Body of pancreas (tissue), 4 donors: ENCODE measurements at regions not wholly inside any gene's neighbourhood (a gene's known extent, or its start where the extent isn't known, plus 50 kb on each side); places are given as distances from the start of the nearest gene placed in this dataset.

Experiments
- ATAC-seq: fragments of 150-250 bp; one replicate; pipeline ENCODE4 v1.9.1; 2016
- DNase-seq, 4 donors: peaks; one replicate each; pipeline ENCODE4 v3.0.0-alpha.2; 2019
- H3K27ac ChIP-seq, 4 donors: fragments of 200-600 bp; sonication (generic); 1 replicate in 3 of 4; 2 replicates in 1 of 4; pipeline versions ENCODE4 v1.5.1 to v1.6.1; 2016 to 2019; ENCODE audit warnings: mild to moderate bottlenecking in 1 of 4, mixed read lengths in 1 of 4, moderate library complexity in 1 of 4
- H3K27me3 ChIP-seq, 2 donors: fragments of 200-600 bp; sonication (generic); one replicate each; pipeline ENCODE4 v1.6.0; 2016; ENCODE audit warnings: mild to moderate bottlenecking in 1 of 2
- H3K36me3 ChIP-seq, 2 donors: fragments of 200-600 bp; sonication (generic); replicated peaks in 1 of 2; 2 replicates each; pipeline ENCODE4 v1.5.1; 2016; ENCODE audit warnings: low read depth in 2 of 2; ENCODE audit not compliant: insufficient read depth in 1 of 2
- H3K4me1 ChIP-seq: fragments of 200-600 bp; sonication (generic); one replicate; pipeline ENCODE4 v1.6.0; 2016
- H3K4me3 ChIP-seq, 2 donors: fragments of 200-600 bp; sonication (generic); 1 replicate in 1 of 2; 2 replicates in 1 of 2; pipeline ENCODE4 v1.5.1; 2016 to 2019
- H3K9me3 ChIP-seq, 3 donors: fragments of 200-600 bp; sonication (generic); 1 replicate in 2 of 3; 2 replicates in 1 of 3; pipeline ENCODE4 v1.5.1; 2016
- CTCF ChIP-seq, 7 experiments: fragments of 450-650 bp in 4 of 7; fragments of 200-600 bp in 3 of 7; sonication (generic) in 3 of 7; IDR thresholded peaks; one replicate each; pipeline ENCODE4 v1.5.1; 2016 to 2019; ENCODE audit warnings: antibody characterized with exemption in 7 of 7
- POLR2A ChIP-seq, 3 donors: fragments of 450-650 bp; IDR thresholded peaks; one replicate each; pipeline ENCODE4 v1.6.1; 2016; ENCODE audit warnings: antibody characterized with exemption in 3 of 3, mild to moderate bottlenecking in 2 of 3
- WGBS, 2 donors: methylation state at CpG; one replicate each; pipeline ENCODE4 v1.1.5; 2017; 5-methylcytosine and 5-hydroxymethylcytosine counted together
- intact Hi-C: fragments of 100-400 bp; cut with DNase I; formaldehyde crosslinking; loops from one replicate; pipeline ENCODE4 v1.15.1; 2023

- no peak for ATAC-seq
- no peaks in the 10 kb centered on the region for H3K27me3 ChIP-seq
- H3K27ac ChIP-seq: no peak overlapping the region
- DNase-seq: no peak
- no peak for TF ChIP-seq CTCF (IDR thresholded peaks at IDR 0.05)
- no peak for TF ChIP-seq POLR2A (IDR thresholded peaks at IDR 0.05)
- no peaks in the 10 kb centered on the region for H3K36me3 ChIP-seq
- H3K9me3 ChIP-seq: no peaks in the 10 kb centered on the region
- intact Hi-C loops: no loop called here
- no peaks in the 10 kb centered on the region for H3K4me1 ChIP-seq
- H3K4me3 ChIP-seq: no peak overlapping the region
Observed at GRCh38 chr5:93300945-93301344, 280.1 kb downstream of the NR2F1-AS1 start.

- Histone ChIP-seq H3K4me3 (no peak overlapping the region), H3K27me3 (no peaks in the 10 kb centered on the region), H3K36me3 (no peaks in the 10 kb centered on the region), H3K4me1 (no peaks in the 10 kb centered on the region), H3K9me3 (no peaks in the 10 kb centered on the region), H3K27ac (no peak overlapping the region)
- ATAC-seq: no peak
- intact Hi-C loops: no loop called here
- WGBS, 2 donors: 59 to 60% methylated on average over 8 of the region's 8 CpGs
- DNase-seq: no peak
- TF ChIP-seq CTCF (IDR thresholded peaks at IDR 0.05) (no peak), POLR2A (IDR thresholded peaks at IDR 0.05) (no peak)
Observed at GRCh38 chr5:93300309-93300923, 280.6 kb downstream of the NR2F1-AS1 start.

- DNase-seq (no peak), ATAC-seq (no peak)
- Histone ChIP-seq H3K27ac (no peak overlapping the region), H3K4me3 (no peak overlapping the region), H3K4me1 (no peaks in the 10 kb centered on the region), H3K27me3 (no peaks in the 10 kb centered on the region), H3K9me3 (no peaks in the 10 kb centered on the region), H3K36me3 (no peaks in the 10 kb centered on the region)
- TF ChIP-seq CTCF (IDR thresholded peaks at IDR 0.05): no peak
- TF ChIP-seq POLR2A (IDR thresholded peaks at IDR 0.05): no peak
- 52 to 61% methylated on average over 6 of the region's 6 CpGs for WGBS, 2 donors
- intact Hi-C loops: no loop called here
Observed at GRCh38 chr5:93299681-93300308, 281.2 kb downstream of the NR2F1-AS1 start.

GRCh38 chr5:93297116-93297515 lies 283.9 kb downstream of the NR2F1-AS1 start:
- WGBS, 2 donors: 57 to 74% methylated on average over 2 of the region's 2 CpGs
- Histone ChIP-seq H3K9me3 (no peaks in the 10 kb centered on the region), H3K27ac (no peak overlapping the region), H3K36me3 (no peaks in the 10 kb centered on the region), H3K4me3 (no peak overlapping the region), H3K4me1 (no peaks in the 10 kb centered on the region), H3K27me3 (no peaks in the 10 kb centered on the region)
- DNase-seq (no peak), ATAC-seq (no peak)
- intact Hi-C loops: no loop called here
- TF ChIP-seq CTCF (IDR thresholded peaks at IDR 0.05): no peak
- TF ChIP-seq POLR2A (IDR thresholded peaks at IDR 0.05): no peak

- no peak for DNase-seq
- WGBS, 2 donors: 56 to 72% methylated on average over 2 of the region's 2 CpGs
- ATAC-seq: no peak
- Histone ChIP-seq H3K9me3 (no peaks in the 10 kb centered on the region), H3K27me3 (no peaks in the 10 kb centered on the region), H3K4me3 (no peak overlapping the region), H3K27ac (no peak overlapping the region), H3K4me1 (no peaks in the 10 kb centered on the region), H3K36me3 (no peaks in the 10 kb centered on the region)
- intact Hi-C loops: no loop called here
- no peak for TF ChIP-seq POLR2A (IDR thresholded peaks at IDR 0.05)
- no peak for TF ChIP-seq CTCF (IDR thresholded peaks at IDR 0.05)
Observed at GRCh38 chr5:93296338-93296737, 284.7 kb downstream of the NR2F1-AS1 start.
